ENCODE measurements at regions not wholly inside any gene's neighbourhood (a gene's known extent, or its start where the extent isn't known, plus 50 kb on each side); places are given as distances from the start of the nearest gene placed in this dataset.

GRCh38 chr2:18154812-18155211 lies 276.3 kb downstream of the KCNS3 start:
- Histone ChIP-seq H3K27me3 (ENCODE audit: control insufficient read depth, insufficient read depth, low read length) (no peaks in the 10 kb centered on the region), H3K36me3 (ENCODE audit: control insufficient read depth, insufficient read depth, low read length) (no peaks in the 10 kb centered on the region), H3K4me3 (ENCODE audit: low read length) (no peak overlapping the region), H3K27ac (ENCODE audit: low read length) (no peak overlapping the region), H3K4me1 (ENCODE audit: control insufficient read depth, insufficient read depth, low read length) (no peaks in the 10 kb centered on the region), H3K9me3 (ENCODE audit: control insufficient read depth, low read depth, low read length) (no peaks in the 10 kb centered on the region)
- DNase-seq: no peak

GRCh38 chr2:18154259-18154658 lies 275.8 kb downstream of the KCNS3 start:
- no CpG with 5 or more reads among the region's 3 CpGs for WGBS (ENCODE audit: insufficient coverage, low lambda C conversion rate)
- Histone ChIP-seq H3K4me3 (ENCODE audit: low read length) (no peak overlapping the region), H3K9me3 (ENCODE audit: control insufficient read depth, low read depth, low read length) (no peaks in the 10 kb centered on the region), H3K4me1 (ENCODE audit: control insufficient read depth, insufficient read depth, low read length) (no peaks in the 10 kb centered on the region), H3K36me3 (ENCODE audit: control insufficient read depth, insufficient read depth, low read length) (no peaks in the 10 kb centered on the region), H3K27me3 (ENCODE audit: control insufficient read depth, insufficient read depth, low read length) (no peaks in the 10 kb centered on the region), H3K27ac (ENCODE audit: low read length) (no peak overlapping the region)
- no peak for DNase-seq

GRCh38 chr2:18153741-18154140 lies 275.3 kb downstream of the KCNS3 start:
- no CpG with 5 or more reads among the region's 1 CpG for WGBS (ENCODE audit: insufficient coverage, low lambda C conversion rate)
- no peaks in the 10 kb centered on the region for H3K36me3 ChIP-seq (ENCODE audit: control insufficient read depth, insufficient read depth, low read length)
- H3K27me3 ChIP-seq (ENCODE audit: control insufficient read depth, insufficient read depth, low read length): no peaks in the 10 kb centered on the region
- DNase-seq: no peak
- H3K9me3 ChIP-seq (ENCODE audit: control insufficient read depth, low read depth, low read length): no peaks in the 10 kb centered on the region
- no peaks in the 10 kb centered on the region for H3K4me1 ChIP-seq (ENCODE audit: control insufficient read depth, insufficient read depth, low read length)
- no peak overlapping the region for H3K27ac ChIP-seq (ENCODE audit: low read length)
- no peak overlapping the region for H3K4me3 ChIP-seq (ENCODE audit: low read length)

GRCh38 chr2:18151237-18151636 lies 272.8 kb downstream of the KCNS3 start:
- Histone ChIP-seq H3K4me3 (ENCODE audit: low read length) (no peak overlapping the region), H3K36me3 (ENCODE audit: control insufficient read depth, insufficient read depth, low read length) (no peaks in the 10 kb centered on the region), H3K27me3 (ENCODE audit: control insufficient read depth, insufficient read depth, low read length) (no peaks in the 10 kb centered on the region), H3K4me1 (ENCODE audit: control insufficient read depth, insufficient read depth, low read length) (no peaks in the 10 kb centered on the region), H3K9me3 (ENCODE audit: control insufficient read depth, low read depth, low read length) (no peaks in the 10 kb centered on the region), H3K27ac (ENCODE audit: low read length) (no peak overlapping the region)
- 100% methylated on average over 1 of the region's 4 CpGs for WGBS (ENCODE audit: insufficient coverage, low lambda C conversion rate)
- DNase-seq: no peak

- Histone ChIP-seq H3K4me3 (ENCODE audit: low read length) (no peak overlapping the region), H3K4me1 (ENCODE audit: control insufficient read depth, insufficient read depth, low read length) (no peaks in the 10 kb centered on the region), H3K9me3 (ENCODE audit: control insufficient read depth, low read depth, low read length) (no peaks in the 10 kb centered on the region), H3K27me3 (ENCODE audit: control insufficient read depth, insufficient read depth, low read length) (no peaks in the 10 kb centered on the region), H3K36me3 (ENCODE audit: control insufficient read depth, insufficient read depth, low read length) (no peaks in the 10 kb centered on the region), H3K27ac (ENCODE audit: low read length) (no peak overlapping the region)
- no peak for DNase-seq
- 20% methylated on average over 1 of the region's 3 CpGs for WGBS (ENCODE audit: insufficient coverage, low lambda C conversion rate)
Observed at GRCh38 chr2:18149660-18150246, 271.3 kb downstream of the KCNS3 start.

GRCh38 chr2:18136881-18137475 lies 258.5 kb downstream of the KCNS3 start:
- no peak for DNase-seq
- no peak overlapping the region for H3K27ac ChIP-seq (ENCODE audit: low read length)
- H3K4me3 ChIP-seq (ENCODE audit: low read length): no peak overlapping the region
- 46% methylated on average over 4 of the region's 6 CpGs for WGBS (ENCODE audit: insufficient coverage, low lambda C conversion rate)
- no peaks in the 10 kb centered on the region for H3K9me3 ChIP-seq (ENCODE audit: control insufficient read depth, low read depth, low read length)
- no peaks in the 10 kb centered on the region for H3K36me3 ChIP-seq (ENCODE audit: control insufficient read depth, insufficient read depth, low read length)
- H3K27me3 ChIP-seq (ENCODE audit: control insufficient read depth, insufficient read depth, low read length): no peaks in the 10 kb centered on the region
- H3K4me1 ChIP-seq (ENCODE audit: control insufficient read depth, insufficient read depth, low read length): no peaks in the 10 kb centered on the region

- no peaks in the 10 kb centered on the region for H3K27me3 ChIP-seq (ENCODE audit: control insufficient read depth, insufficient read depth, low read length)
- no peaks in the 10 kb centered on the region for H3K36me3 ChIP-seq (ENCODE audit: control insufficient read depth, insufficient read depth, low read length)
- H3K4me3 ChIP-seq (ENCODE audit: low read length): no peak overlapping the region
- no peak for DNase-seq
- no peaks in the 10 kb centered on the region for H3K4me1 ChIP-seq (ENCODE audit: control insufficient read depth, insufficient read depth, low read length)
- no peaks in the 10 kb centered on the region for H3K9me3 ChIP-seq (ENCODE audit: control insufficient read depth, low read depth, low read length)
- no peak overlapping the region for H3K27ac ChIP-seq (ENCODE audit: low read length)
Observed at GRCh38 chr2:18133310-18133709, 254.8 kb downstream of the KCNS3 start.

- Histone ChIP-seq H3K27ac (ENCODE audit: low read length) (no peak overlapping the region), H3K9me3 (ENCODE audit: control insufficient read depth, low read depth, low read length) (no peaks in the 10 kb centered on the region), H3K4me1 (ENCODE audit: control insufficient read depth, insufficient read depth, low read length) (no peaks in the 10 kb centered on the region), H3K4me3 (ENCODE audit: low read length) (no peak overlapping the region), H3K36me3 (ENCODE audit: control insufficient read depth, insufficient read depth, low read length) (no peaks in the 10 kb centered on the region), H3K27me3 (ENCODE audit: control insufficient read depth, insufficient read depth, low read length) (no peaks in the 10 kb centered on the region)
- WGBS (ENCODE audit: insufficient coverage, low lambda C conversion rate): 100% methylated on average over 1 of the region's 3 CpGs
- no peak for DNase-seq
Observed at GRCh38 chr2:18132697-18133096, 254.2 kb downstream of the KCNS3 start.

- no peaks in the 10 kb centered on the region for H3K9me3 ChIP-seq (ENCODE audit: control insufficient read depth, low read depth, low read length)
- DNase-seq: no peak
- no CpG with 5 or more reads among the region's 1 CpG for WGBS (ENCODE audit: insufficient coverage, low lambda C conversion rate)
Observed at GRCh38 chr2:18131761-18132160, 253.3 kb downstream of the KCNS3 start.

GRCh38 chr2:18129348-18129747 lies 250.9 kb downstream of the KCNS3 start:
- no peaks in the 10 kb centered on the region for H3K9me3 ChIP-seq (ENCODE audit: control insufficient read depth, low read depth, low read length)
- no peak overlapping the region for H3K4me3 ChIP-seq (ENCODE audit: low read length)
- no peaks in the 10 kb centered on the region for H3K36me3 ChIP-seq (ENCODE audit: control insufficient read depth, insufficient read depth, low read length)
- H3K27me3 ChIP-seq (ENCODE audit: control insufficient read depth, insufficient read depth, low read length): no peaks in the 10 kb centered on the region
- H3K4me1 ChIP-seq (ENCODE audit: control insufficient read depth, insufficient read depth, low read length): no peaks in the 10 kb centered on the region
- no peak for DNase-seq
- H3K27ac ChIP-seq (ENCODE audit: low read length): no peak overlapping the region

More at GRCh38 chr2:18131761-18132160, 253.3 kb downstream of the KCNS3 start:
- Histone ChIP-seq H3K27ac (ENCODE audit: low read length) (no peak overlapping the region), H3K27me3 (ENCODE audit: control insufficient read depth, insufficient read depth, low read length) (no peaks in the 10 kb centered on the region), H3K4me1 (ENCODE audit: control insufficient read depth, insufficient read depth, low read length) (no peaks in the 10 kb centered on the region), H3K4me3 (ENCODE audit: low read length) (no peak overlapping the region), H3K36me3 (ENCODE audit: control insufficient read depth, insufficient read depth, low read length) (no peaks in the 10 kb centered on the region)

- no CpG with 5 or more reads among the region's 1 CpG for WGBS (ENCODE audit: insufficient coverage, low lambda C conversion rate)
- Histone ChIP-seq H3K36me3 (ENCODE audit: control insufficient read depth, insufficient read depth, low read length) (no peaks in the 10 kb centered on the region), H3K4me3 (ENCODE audit: low read length) (no peak overlapping the region), H3K9me3 (ENCODE audit: control insufficient read depth, low read depth, low read length) (no peaks in the 10 kb centered on the region), H3K27ac (ENCODE audit: low read length) (no peak overlapping the region), H3K27me3 (ENCODE audit: control insufficient read depth, insufficient read depth, low read length) (no peaks in the 10 kb centered on the region), H3K4me1 (ENCODE audit: control insufficient read depth, insufficient read depth, low read length) (no peaks in the 10 kb centered on the region)
- DNase-seq: no peak
Observed at GRCh38 chr2:18125303-18125702, 246.8 kb downstream of the KCNS3 start.

Measured in large intestine (tissue), 3 donors.